ENCODE measurements at regions not wholly inside any gene's neighbourhood (a gene's known extent, or its start where the extent isn't known, plus 50 kb on each side); places are given as distances from the start of the nearest gene placed in this dataset.

DNA sequence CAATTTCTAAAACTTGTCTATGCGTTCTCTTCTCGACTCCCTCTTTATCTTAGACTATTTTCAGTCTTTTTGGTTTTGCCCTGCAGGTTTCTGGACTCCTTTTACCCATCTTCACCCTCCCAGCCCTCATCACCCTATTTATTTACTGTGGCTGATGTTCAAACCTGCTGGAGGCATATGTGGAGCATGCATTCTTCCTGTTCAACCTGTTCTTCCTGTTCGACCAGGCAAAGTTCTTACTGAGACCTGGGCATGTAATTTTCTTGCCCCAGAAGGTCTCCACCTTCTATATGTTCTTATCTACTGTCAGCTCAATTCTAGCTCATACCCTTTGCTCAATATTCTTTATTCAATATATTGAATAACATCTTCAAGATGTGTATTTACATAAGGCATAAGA is 69.4 kb upstream of the AGA start:
- H3K27me3 ChIP-seq (replicated peaks in 1 of 2; ENCODE audit: control insufficient read depth in 2 of 2, extremely low read depth in 1 of 2, insufficient read depth in 2 of 2, low read length in 1 of 2): no peaks in the 10 kb centered on the region
- Mint-ChIP-seq H3K9me3 (peaks cover 0 to 3% (median 0%) of the 10 kb centered on the region in 3 donors), H3K36me3 (no peaks in the 10 kb centered on the region), H3K4me1 (no peaks in the 10 kb centered on the region), H3K4me3 (no peak overlapping the region), H3K27me3 (no peaks in the 10 kb centered on the region), H3K27ac (no peak overlapping the region)
- no peaks in the 10 kb centered on the region for H3K9me3 ChIP-seq
- no peaks in the 10 kb centered on the region for H3K36me3 ChIP-seq (ENCODE audit: control insufficient read depth in 2 of 2, extremely low read depth in 1 of 2, insufficient read depth in 1 of 2, low read length in 1 of 2)
- H3K27ac ChIP-seq (ENCODE audit: low read length): no peak overlapping the region
- no peaks in the 10 kb centered on the region for H3K4me1 ChIP-seq (ENCODE audit: control insufficient read depth in 1 of 2, extremely low read depth in 1 of 2, insufficient read depth in 2 of 2, low read length in 2 of 2)
- WGBS (ENCODE audit: insufficient coverage): 81% methylated on average over 2 of the region's 3 CpGs
- DNase-seq (no peak), ATAC-seq (replicated peaks in 1 of 4) (no peak)
- POLR2A ChIA-PET: no interaction called here
- H3K4me3 ChIP-seq (ENCODE audit: control insufficient read depth in 1 of 2, extremely low read depth in 1 of 2, low read length in 1 of 2): no peak overlapping the region
- CTCF ChIA-PET: no interaction called here

DNA sequence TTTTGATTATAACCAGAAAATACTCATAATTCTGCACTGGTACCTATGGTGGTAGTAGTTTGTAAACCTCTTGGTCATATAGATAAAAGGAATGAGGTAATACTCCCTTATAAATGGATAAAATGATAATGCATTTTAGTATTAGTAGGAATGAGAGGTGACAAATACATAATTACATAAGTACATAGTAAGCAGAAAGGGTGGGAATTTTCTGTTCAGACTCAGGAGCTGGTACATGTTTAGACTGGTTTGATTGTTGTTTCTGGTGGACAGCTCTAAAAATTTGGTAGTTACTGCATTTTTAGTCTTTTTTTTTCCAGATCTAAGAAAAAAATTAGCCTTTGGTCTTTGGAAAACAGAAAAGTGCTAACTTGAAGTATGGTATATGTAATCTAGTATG is 70.4 kb upstream of the AGA start:
- no peaks in the 10 kb centered on the region for H3K27me3 ChIP-seq (replicated peaks in 1 of 2; ENCODE audit: control insufficient read depth in 2 of 2, extremely low read depth in 1 of 2, insufficient read depth in 2 of 2, low read length in 1 of 2)
- CTCF ChIA-PET: interaction anchor here (0.7 kb wide), 2 partner anchors 224 to 243 kb away, joined by 3 to 6 read pairs; no protein-coding TSS in a partner anchor
- H3K4me1 Mint-ChIP-seq: no peaks in the 10 kb centered on the region
- H3K27me3 Mint-ChIP-seq: no peaks in the 10 kb centered on the region
- H3K27ac Mint-ChIP-seq: no peak overlapping the region
- ATAC-seq (replicated peaks in 1 of 4) (no peak), DNase-seq (no peak)
- H3K36me3 Mint-ChIP-seq: no peaks in the 10 kb centered on the region
- H3K4me3 Mint-ChIP-seq: no peak overlapping the region
- POLR2A ChIA-PET: no interaction called here
- H3K4me3 ChIP-seq (ENCODE audit: control insufficient read depth in 1 of 2, extremely low read depth in 1 of 2, low read length in 1 of 2): no peak overlapping the region
- H3K9me3 ChIP-seq: no peaks in the 10 kb centered on the region
- peaks cover 0 to 3% (median 0%) of the 10 kb centered on the region in 3 donors for H3K9me3 Mint-ChIP-seq
- H3K27ac ChIP-seq (ENCODE audit: low read length): no peak overlapping the region
- no peaks in the 10 kb centered on the region for H3K4me1 ChIP-seq (ENCODE audit: control insufficient read depth in 1 of 2, extremely low read depth in 1 of 2, insufficient read depth in 2 of 2, low read length in 2 of 2)
- H3K36me3 ChIP-seq (ENCODE audit: control insufficient read depth in 2 of 2, extremely low read depth in 1 of 2, insufficient read depth in 1 of 2, low read length in 1 of 2): no peaks in the 10 kb centered on the region

DNA sequence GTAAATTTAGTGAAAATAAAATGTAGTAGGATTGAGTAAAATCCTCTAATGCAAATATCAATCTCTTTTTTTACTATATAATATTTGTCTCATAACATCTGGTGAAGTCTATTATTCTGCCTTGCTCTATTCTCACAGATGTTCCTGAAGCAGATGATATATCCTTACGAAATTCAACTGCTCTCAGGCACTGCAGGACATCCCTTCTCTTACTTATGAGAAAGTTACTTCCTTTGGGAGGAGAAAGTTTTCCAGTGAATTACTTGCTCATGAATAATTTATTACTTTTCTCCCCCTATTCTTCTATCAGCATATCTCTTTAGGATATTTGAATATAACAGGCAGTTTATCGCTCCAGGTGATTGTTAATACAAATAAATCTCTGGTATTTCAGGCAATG is 75.6 kb upstream of the AGA start:
- no peaks in the 10 kb centered on the region for H3K27me3 ChIP-seq (replicated peaks in 1 of 2; ENCODE audit: control insufficient read depth in 2 of 2, extremely low read depth in 1 of 2, insufficient read depth in 2 of 2, low read length in 1 of 2)
- WGBS (ENCODE audit: insufficient coverage): no CpG with 5 or more reads among the region's 2 CpGs
- no peak overlapping the region for H3K27ac ChIP-seq (ENCODE audit: low read length)
- Mint-ChIP-seq H3K4me1 (no peaks in the 10 kb centered on the region), H3K27me3 (no peaks in the 10 kb centered on the region), H3K4me3 (no peak overlapping the region), H3K27ac (no peak overlapping the region), H3K9me3 (no peaks in the 10 kb centered on the region), H3K36me3 (peaks cover 5% of the 10 kb centered on the region)
- H3K36me3 ChIP-seq (ENCODE audit: control insufficient read depth in 2 of 2, extremely low read depth in 1 of 2, insufficient read depth in 1 of 2, low read length in 1 of 2): no peaks in the 10 kb centered on the region
- CTCF ChIA-PET: no interaction called here
- no peak overlapping the region for H3K4me3 ChIP-seq (ENCODE audit: control insufficient read depth in 1 of 2, extremely low read depth in 1 of 2, low read length in 1 of 2)
- no peaks in the 10 kb centered on the region for H3K4me1 ChIP-seq (ENCODE audit: control insufficient read depth in 1 of 2, extremely low read depth in 1 of 2, insufficient read depth in 2 of 2, low read length in 2 of 2)
- no peaks in the 10 kb centered on the region for H3K9me3 ChIP-seq
- ATAC-seq (replicated peaks in 1 of 4): no peak
- no peak for DNase-seq
- POLR2A ChIA-PET: no interaction called here

DNA sequence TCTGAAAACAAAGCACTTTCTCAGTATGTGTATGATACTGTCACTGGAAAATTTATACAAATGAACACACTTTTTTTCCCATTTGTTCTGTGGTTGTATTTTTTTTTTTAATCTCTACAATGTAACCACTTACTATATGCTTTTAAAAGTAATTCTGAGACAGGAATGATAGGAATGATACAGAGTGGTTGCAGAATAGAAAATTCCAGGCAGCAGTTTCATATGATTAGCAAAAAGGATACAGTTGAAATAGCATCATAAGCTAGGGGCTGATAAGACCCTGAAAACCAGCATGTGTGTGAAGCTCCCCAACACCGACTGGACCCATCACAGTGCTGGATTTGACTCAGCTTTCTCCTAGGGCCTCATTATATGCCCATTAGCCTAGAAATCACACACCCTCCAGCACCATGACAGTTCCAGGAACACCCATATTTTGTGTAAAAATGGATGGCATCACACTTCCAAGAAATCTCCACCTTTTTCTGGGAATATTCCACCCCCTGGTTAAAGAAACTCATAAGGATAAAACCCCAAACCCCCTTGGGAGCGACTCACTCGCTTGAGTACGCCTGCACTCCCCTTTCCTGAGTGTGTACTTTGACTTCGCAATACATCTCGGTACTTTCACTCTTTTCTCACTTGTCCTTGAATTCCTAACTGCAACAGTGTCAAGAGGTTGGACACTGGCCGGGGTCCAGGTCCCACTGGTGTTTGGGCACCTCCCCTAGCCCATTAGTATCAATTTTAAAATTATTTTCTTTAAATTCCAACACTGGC is 77.4 kb upstream of the AGA start:
- no peaks in the 10 kb centered on the region for H3K36me3 ChIP-seq (ENCODE audit: control insufficient read depth in 2 of 2, extremely low read depth in 1 of 2, insufficient read depth in 1 of 2, low read length in 1 of 2)
- H3K4me1 ChIP-seq (ENCODE audit: control insufficient read depth in 1 of 2, extremely low read depth in 1 of 2, insufficient read depth in 2 of 2, low read length in 2 of 2): no peaks in the 10 kb centered on the region
- H3K4me3 ChIP-seq (ENCODE audit: control insufficient read depth in 1 of 2, extremely low read depth in 1 of 2, low read length in 1 of 2): no peak overlapping the region
- ATAC-seq (replicated peaks in 1 of 4) (no peak), DNase-seq (no peak)
- H3K27ac Mint-ChIP-seq: no peak overlapping the region
- H3K27ac ChIP-seq (ENCODE audit: low read length): no peak overlapping the region
- no peaks in the 10 kb centered on the region for H3K27me3 ChIP-seq (replicated peaks in 1 of 2; ENCODE audit: control insufficient read depth in 2 of 2, extremely low read depth in 1 of 2, insufficient read depth in 2 of 2, low read length in 1 of 2)
- WGBS (ENCODE audit: insufficient coverage): 90% methylated on average over 6 of the region's 7 CpGs
- no peaks in the 10 kb centered on the region for H3K9me3 Mint-ChIP-seq
- no peak overlapping the region for H3K4me3 Mint-ChIP-seq
- CTCF ChIA-PET: interaction anchor here in 1 of 2 donors (0.7 kb wide), 1 partner anchor 17 kb away, joined by 9 read pairs; no protein-coding TSS in a partner anchor
- no peaks in the 10 kb centered on the region for H3K4me1 Mint-ChIP-seq
- peaks cover 7% of the 10 kb centered on the region for H3K36me3 Mint-ChIP-seq
- no peaks in the 10 kb centered on the region for H3K27me3 Mint-ChIP-seq
- POLR2A ChIA-PET: no interaction called here
- no peaks in the 10 kb centered on the region for H3K9me3 ChIP-seq

DNA sequence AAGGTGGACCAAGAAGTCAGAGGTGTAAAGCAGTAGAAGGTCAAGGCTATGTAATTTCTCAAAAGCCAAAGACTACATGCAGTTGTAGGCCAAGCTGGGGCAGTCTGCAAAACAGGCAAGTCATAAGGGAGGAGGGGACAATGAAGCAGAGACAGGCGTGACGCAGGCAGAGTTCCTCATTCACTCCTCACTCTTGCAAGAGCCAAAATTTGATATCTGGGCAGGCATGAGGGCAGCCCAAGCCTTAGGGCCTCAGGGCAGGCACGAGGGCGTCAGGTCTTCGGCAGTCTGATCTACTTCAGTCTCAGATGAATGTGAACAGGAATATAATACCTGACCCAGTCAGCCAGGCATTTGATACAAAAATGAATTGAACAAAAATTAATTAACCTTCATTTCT is 86.4 kb upstream of the AGA start:
- ChIA-PET POLR2A (no interaction called here), CTCF (no interaction called here)
- Mint-ChIP-seq H3K27ac (no peak overlapping the region), H3K4me1 (no peaks in the 10 kb centered on the region), H3K27me3 (no peaks in the 10 kb centered on the region), H3K9me3 (peaks cover 0 to 3% (median 0%) of the 10 kb centered on the region in 3 donors), H3K4me3 (no peak overlapping the region), H3K36me3 (no peaks in the 10 kb centered on the region)
- Histone ChIP-seq H3K36me3 (ENCODE audit: control insufficient read depth in 2 of 2, extremely low read depth in 1 of 2, insufficient read depth in 1 of 2, low read length in 1 of 2) (no peaks in the 10 kb centered on the region), H3K27ac (ENCODE audit: low read length) (no peak overlapping the region), H3K4me3 (ENCODE audit: control insufficient read depth in 1 of 2, extremely low read depth in 1 of 2, low read length in 1 of 2) (no peak overlapping the region), H3K4me1 (ENCODE audit: control insufficient read depth in 1 of 2, extremely low read depth in 1 of 2, insufficient read depth in 2 of 2, low read length in 2 of 2) (no peaks in the 10 kb centered on the region), H3K9me3 (no peaks in the 10 kb centered on the region), H3K27me3 (replicated peaks in 1 of 2; ENCODE audit: control insufficient read depth in 2 of 2, extremely low read depth in 1 of 2, insufficient read depth in 2 of 2, low read length in 1 of 2) (no peaks in the 10 kb centered on the region)
- ATAC-seq (replicated peaks in 1 of 4) (no peak), DNase-seq (no peak)
- WGBS (ENCODE audit: insufficient coverage): no CpG with 5 or more reads among the region's 5 CpGs

DNA sequence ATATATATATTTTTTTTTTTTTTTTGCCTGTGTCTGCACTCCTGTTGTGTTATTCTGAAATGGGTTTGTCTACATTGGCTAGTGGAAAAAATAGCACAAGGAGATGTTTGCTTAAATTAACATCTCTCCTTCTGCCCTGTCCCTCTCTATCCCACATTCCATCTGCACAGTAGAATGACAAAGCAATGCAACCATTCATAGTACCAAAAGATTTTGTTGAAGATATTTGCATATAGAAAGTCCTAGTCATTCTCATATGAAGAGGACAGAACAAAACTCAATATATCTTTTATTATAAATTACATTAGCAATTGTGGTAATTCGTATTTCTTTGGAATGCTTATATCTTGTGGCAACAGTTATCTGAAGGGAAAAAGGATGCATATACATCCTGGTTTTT is 88.3 kb upstream of the AGA start:
- H3K4me3 ChIP-seq (ENCODE audit: control insufficient read depth in 1 of 2, extremely low read depth in 1 of 2, low read length in 1 of 2): no peak overlapping the region
- ATAC-seq (replicated peaks in 1 of 4) (no peak), DNase-seq (no peak)
- Mint-ChIP-seq H3K9me3 (peaks cover 0 to 5% (median 0%) of the 10 kb centered on the region in 3 donors), H3K27ac (no peak overlapping the region), H3K4me3 (no peak overlapping the region), H3K27me3 (no peaks in the 10 kb centered on the region), H3K4me1 (no peaks in the 10 kb centered on the region), H3K36me3 (no peaks in the 10 kb centered on the region)
- no peaks in the 10 kb centered on the region for H3K36me3 ChIP-seq (ENCODE audit: control insufficient read depth in 2 of 2, extremely low read depth in 1 of 2, insufficient read depth in 1 of 2, low read length in 1 of 2)
- no peaks in the 10 kb centered on the region for H3K9me3 ChIP-seq
- ChIA-PET CTCF (no interaction called here), POLR2A (no interaction called here)
- WGBS (ENCODE audit: insufficient coverage): no CpG with 5 or more reads among the region's 1 CpG
- H3K27ac ChIP-seq (ENCODE audit: low read length): no peak overlapping the region
- no peaks in the 10 kb centered on the region for H3K4me1 ChIP-seq (ENCODE audit: control insufficient read depth in 1 of 2, extremely low read depth in 1 of 2, insufficient read depth in 2 of 2, low read length in 2 of 2)
- no peaks in the 10 kb centered on the region for H3K27me3 ChIP-seq (replicated peaks in 1 of 2; ENCODE audit: control insufficient read depth in 2 of 2, extremely low read depth in 1 of 2, insufficient read depth in 2 of 2, low read length in 1 of 2)

DNA sequence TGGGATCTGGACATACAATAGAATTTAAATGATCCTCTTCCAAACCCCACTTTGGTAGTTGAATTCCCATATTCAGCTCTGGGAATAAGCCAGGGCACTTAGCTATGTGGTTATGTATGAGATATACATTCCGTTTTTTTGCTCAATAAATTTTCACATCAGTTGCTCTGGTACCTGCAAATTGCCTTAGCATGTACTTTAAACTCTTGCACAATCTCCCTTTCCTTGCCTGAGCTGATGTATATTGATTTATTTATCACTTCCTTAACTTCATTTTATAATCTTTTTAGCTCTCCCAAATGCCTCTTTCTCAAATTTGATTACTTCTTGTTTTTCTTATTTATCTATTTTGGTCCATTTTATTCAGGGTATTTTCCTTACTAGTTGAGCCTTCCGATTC is 90.1 kb upstream of the AGA start:
- ChIA-PET CTCF (no interaction called here), POLR2A (no interaction called here)
- H3K9me3 Mint-ChIP-seq: peaks cover 0 to 5% (median 0%) of the 10 kb centered on the region in 3 donors
- H3K27me3 Mint-ChIP-seq: no peaks in the 10 kb centered on the region
- H3K27ac ChIP-seq (ENCODE audit: low read length): no peak overlapping the region
- no peaks in the 10 kb centered on the region for H3K4me1 ChIP-seq (ENCODE audit: control insufficient read depth in 1 of 2, extremely low read depth in 1 of 2, insufficient read depth in 2 of 2, low read length in 2 of 2)
- no peaks in the 10 kb centered on the region for H3K27me3 ChIP-seq (replicated peaks in 1 of 2; ENCODE audit: control insufficient read depth in 2 of 2, extremely low read depth in 1 of 2, insufficient read depth in 2 of 2, low read length in 1 of 2)
- H3K4me3 ChIP-seq (ENCODE audit: control insufficient read depth in 1 of 2, extremely low read depth in 1 of 2, low read length in 1 of 2): no peak overlapping the region
- no peak overlapping the region for H3K27ac Mint-ChIP-seq
- no peaks in the 10 kb centered on the region for H3K36me3 Mint-ChIP-seq
- DNase-seq (no peak), ATAC-seq (replicated peaks in 1 of 4) (no peak)
- WGBS (ENCODE audit: insufficient coverage): no CpG with 5 or more reads among the region's 2 CpGs
- H3K4me1 Mint-ChIP-seq: no peaks in the 10 kb centered on the region
- no peaks in the 10 kb centered on the region for H3K9me3 ChIP-seq
- H3K36me3 ChIP-seq (ENCODE audit: control insufficient read depth in 2 of 2, extremely low read depth in 1 of 2, insufficient read depth in 1 of 2, low read length in 1 of 2): no peaks in the 10 kb centered on the region
- H3K4me3 Mint-ChIP-seq: no peak overlapping the region
